ENCODE measurements at regions not wholly inside any gene's neighbourhood (a gene's known extent, or its start where the extent isn't known, plus 50 kb on each side); places are given as distances from the start of the nearest gene placed in this dataset.

GRCh38 chr7:18425227-18425626 is 70.3 kb upstream of the HDAC9 start:
- Histone ChIP-seq H3K36me3 (ENCODE audit: insufficient read depth in 1 of 2, low read depth in 1 of 2) (no peaks in the 10 kb centered on the region), H3K4me3 (no peak overlapping the region), H3K4me1 (peaks cover 4% of the 10 kb centered on the region), H3K27ac (no peak overlapping the region), H3K9me3 (no peaks in the 10 kb centered on the region), H3K27me3 (ENCODE audit: insufficient read depth in 3 of 3, low read length in 2 of 3) (no peaks in the 10 kb centered on the region)
- intact Hi-C loops (cut with DNase I): no loop called here
- DNase-seq (no peak), ATAC-seq (no peak)
- TF ChIP-seq CTCF (IDR thresholded peaks at IDR 0.05): no peak
- WGBS, 3 donors: 92 to 96% (median 95%) methylated on average over 4 of the region's 4 CpGs

- no peaks in the 10 kb centered on the region for H3K36me3 ChIP-seq (ENCODE audit: insufficient read depth in 1 of 2, low read depth in 1 of 2)
- WGBS, 3 donors: 78 to 81% (median 79%) methylated on average over 5 of the region's 5 CpGs
- peaks cover 4% of the 10 kb centered on the region for H3K4me1 ChIP-seq
- ATAC-seq (no peak), DNase-seq (no peak)
- H3K9me3 ChIP-seq: no peaks in the 10 kb centered on the region
- H3K27me3 ChIP-seq (ENCODE audit: insufficient read depth in 3 of 3, low read length in 2 of 3): no peaks in the 10 kb centered on the region
- intact Hi-C loops (cut with DNase I): no loop called here
- no peak for TF ChIP-seq CTCF (IDR thresholded peaks at IDR 0.05)
- H3K4me3 ChIP-seq: no peak overlapping the region
- no peak overlapping the region for H3K27ac ChIP-seq
These were observed 69.6 kb upstream of the HDAC9 start for GRCh38 chr7:18425838-18426445.

GRCh38 chr7:18426564-18427226 is 68.9 kb upstream of the HDAC9 start:
- no peak overlapping the region for H3K4me3 ChIP-seq
- no peaks in the 10 kb centered on the region for H3K27me3 ChIP-seq (ENCODE audit: insufficient read depth in 3 of 3, low read length in 2 of 3)
- intact Hi-C loops (cut with DNase I): no loop called here
- no peak for TF ChIP-seq CTCF (IDR thresholded peaks at IDR 0.05)
- H3K36me3 ChIP-seq (ENCODE audit: insufficient read depth in 1 of 2, low read depth in 1 of 2): no peaks in the 10 kb centered on the region
- ATAC-seq: no peak
- 47 to 61% (median 59%) methylated on average over 1 of the region's 1 CpG for WGBS, 3 donors
- no peak overlapping the region for H3K27ac ChIP-seq
- DNase-seq: no peak
- no peaks in the 10 kb centered on the region for H3K9me3 ChIP-seq
- peaks cover 4% of the 10 kb centered on the region for H3K4me1 ChIP-seq

- H3K27me3 ChIP-seq (ENCODE audit: insufficient read depth in 3 of 3, low read length in 2 of 3): no peaks in the 10 kb centered on the region
- no peak overlapping the region for H3K27ac ChIP-seq
- DNase-seq: no peak
- H3K9me3 ChIP-seq: no peaks in the 10 kb centered on the region
- no peaks in the 10 kb centered on the region for H3K4me1 ChIP-seq
- H3K4me3 ChIP-seq: no peak overlapping the region
- TF ChIP-seq CTCF (IDR thresholded peaks at IDR 0.05): no peak
- WGBS, 3 donors: 81 to 88% (median 86%) methylated on average over 3 of the region's 3 CpGs
- H3K36me3 ChIP-seq (ENCODE audit: insufficient read depth in 1 of 2, low read depth in 1 of 2): no peaks in the 10 kb centered on the region
- intact Hi-C loops (cut with DNase I): no loop called here
- ATAC-seq: no peak
These were observed 66.0 kb upstream of the HDAC9 start for GRCh38 chr7:18429547-18429946.

- Histone ChIP-seq H3K4me1 (no peaks in the 10 kb centered on the region), H3K9me3 (no peaks in the 10 kb centered on the region), H3K36me3 (ENCODE audit: insufficient read depth in 1 of 2, low read depth in 1 of 2) (no peaks in the 10 kb centered on the region), H3K4me3 (no peak overlapping the region), H3K27ac (no peak overlapping the region), H3K27me3 (ENCODE audit: insufficient read depth in 3 of 3, low read length in 2 of 3) (no peaks in the 10 kb centered on the region)
- TF ChIP-seq CTCF (IDR thresholded peaks at IDR 0.05): no peak
- no peak for DNase-seq
- no peak for ATAC-seq
- WGBS, 3 donors: 96 to 98% (median 97%) methylated on average over 2 of the region's 2 CpGs
- intact Hi-C loops (cut with DNase I): no loop called here
These were observed 64.7 kb upstream of the HDAC9 start for GRCh38 chr7:18430810-18431209.

Measured in psoas muscle (tissue), 7 donors.